ENCODE measurements at regions not wholly inside any gene's neighbourhood (a gene's known extent, or its start where the extent isn't known, plus 50 kb on each side); places are given as distances from the start of the nearest gene placed in this dataset.
"Not testable (repeated sequence)": the region's sequence is repeated elsewhere in the genome, so short reads cannot be mapped to it uniquely, and the experiment has no call there.

GRCh38 chr6:8832695-8833094 lies 397.4 kb upstream of the SLC35B3 start:
- not testable (repeated sequence) for TF ChIP-seq CTCF (IDR thresholded peaks at IDR 0.05 in 8 of 11, conservative IDR thresholded peaks at IDR 0.05 in 3 of 11); POLR2AphosphoS5 (IDR thresholded peaks at IDR 0.05)

All from spleen (tissue), 7 donors.